GM13977 (cell line): ENCODE measurements at regions not wholly inside any gene's neighbourhood (a gene's known extent, or its start where the extent isn't known, plus 50 kb on each side); places are given as distances from the start of the nearest gene placed in this dataset.

Experiments used
- DNase-seq: peaks from one replicate; pipeline ENCODE4 v3.0.0; 2012; ENCODE audit warnings: low spot score
- CTCF ChIP-seq: IDR thresholded peaks from 2 replicates; pipeline ENCODE4 v1.5.1; 2012; ENCODE audit warnings: mild to moderate bottlenecking, control low read depth; ENCODE audit not compliant: insufficient read depth; ENCODE audit errors: extremely low read depth, missing control alignments
- in situ Hi-C: fragments of 300-500 bp; cut with MboI; formaldehyde crosslinking; loops from one replicate; pipeline ENCODE4 v1.12.0; 2022; ENCODE audit warnings: low sequenced_read_pairs, low pct_unique_long_range_greater_than_20kb, mixed read lengths, inconsistent platforms; ENCODE audit not compliant: unreplicated experiment

GRCh38 chrX:38940547-38940946 lies 139.3 kb downstream of the MID1IP1 start:
- no peak for TF ChIP-seq CTCF
- in situ Hi-C loops, result no loop called here

GRCh38 chrX:38941675-38942074 lies 140.4 kb downstream of the MID1IP1 start:
- no peak for DNase-seq
- TF ChIP-seq CTCF, result no peak
- in situ Hi-C loops, result no loop called here

More at GRCh38 chrX:38940547-38940946, 139.3 kb downstream of the MID1IP1 start:
- DNase-seq, result no peak

- TF ChIP-seq CTCF, result no peak
- DNase-seq, result no peak
- in situ Hi-C loops, result no loop called here
Observed at GRCh38 chrX:38943120-38943519, 141.9 kb downstream of the MID1IP1 start.

GRCh38 chrX:38948046-38948445 lies 146.8 kb downstream of the MID1IP1 start:
- DNase-seq, result no peak
- in situ Hi-C loops, result no loop called here
- TF ChIP-seq CTCF, result no peak

- no peak for TF ChIP-seq CTCF
- in situ Hi-C loops, result no loop called here
- DNase-seq, result no peak
Observed at GRCh38 chrX:38954520-38954919, 153.3 kb downstream of the MID1IP1 start.

- TF ChIP-seq CTCF, result no peak
- DNase-seq, result no peak
- in situ Hi-C loops, result no loop called here
Observed at GRCh38 chrX:38959736-38960135, 158.5 kb downstream of the MID1IP1 start.

- in situ Hi-C loops, result no loop called here
- TF ChIP-seq CTCF, result no peak
- no peak for DNase-seq
Observed at GRCh38 chrX:38960137-38960536, 158.9 kb downstream of the MID1IP1 start.
